22Rv1 (cell line): ENCODE measurements at regions not wholly inside any gene's neighbourhood (a gene's known extent, or its start where the extent isn't known, plus 50 kb on each side); places are given as distances from the start of the nearest gene placed in this dataset.

Experiments
- H3K27ac ChIP-seq: fragments of 450-650 bp; 2 replicates; pipeline ENCODE4 v1.5.1; 2017
- CTCF ChIP-seq: fragments of 450-650 bp; IDR thresholded peaks from 2 replicates; pipeline ENCODE4 v1.5.1; 2017; ENCODE audit warnings: mild to moderate bottlenecking
- ZFX ChIP-seq: fragments of 450-650 bp; IDR thresholded peaks from 2 replicates; pipeline ENCODE4 v1.6.1; 2017; ENCODE audit warnings: antibody characterized with exemption, borderline replicate concordance

- H3K27ac ChIP-seq, result no peak overlapping the region
- no peak for TF ChIP-seq ZFX
- TF ChIP-seq CTCF, result no peak
These were observed 637.5 kb downstream of the AJAP1 start for GRCh38 chr1:5291889-5292288.

- no peak overlapping the region for H3K27ac ChIP-seq
- TF ChIP-seq ZFX (no peak), CTCF (no peak)
These were observed 633.1 kb downstream of the AJAP1 start for GRCh38 chr1:5287178-5288150.

GRCh38 chr1:5286244-5286643 lies 631.8 kb downstream of the AJAP1 start:
- TF ChIP-seq CTCF (peak; percentile 50), ZFX (no peak)
- H3K27ac ChIP-seq, result no peak overlapping the region

GRCh38 chr1:5274527-5274926 lies 620.1 kb downstream of the AJAP1 start:
- TF ChIP-seq ZFX (no peak), CTCF (no peak)
- no peak overlapping the region for H3K27ac ChIP-seq

- TF ChIP-seq ZFX (no peak), CTCF (no peak)
- no peak overlapping the region for H3K27ac ChIP-seq
These were observed 619.0 kb downstream of the AJAP1 start for GRCh38 chr1:5273280-5274003.

GRCh38 chr1:5272325-5272724 lies 617.9 kb downstream of the AJAP1 start:
- TF ChIP-seq ZFX (no peak), CTCF (no peak)
- no peak overlapping the region for H3K27ac ChIP-seq

GRCh38 chr1:5271264-5271663 lies 616.9 kb downstream of the AJAP1 start:
- no peak for TF ChIP-seq CTCF
- TF ChIP-seq ZFX, result no peak
- no peak overlapping the region for H3K27ac ChIP-seq
